LNCAP (cell line): ENCODE measurements at regions not wholly inside any gene's neighbourhood (a gene's known extent, or its start where the extent isn't known, plus 50 kb on each side); places are given as distances from the start of the nearest gene placed in this dataset.

Experiments used
- TF ChIP-seq, protein P1 (sequence below): fragments of 450-650 bp; IDR thresholded peaks from 2 replicates; pipeline ENCODE4 v1.5.1; 2017; ENCODE audit warnings: mild to moderate bottlenecking

DNA sequence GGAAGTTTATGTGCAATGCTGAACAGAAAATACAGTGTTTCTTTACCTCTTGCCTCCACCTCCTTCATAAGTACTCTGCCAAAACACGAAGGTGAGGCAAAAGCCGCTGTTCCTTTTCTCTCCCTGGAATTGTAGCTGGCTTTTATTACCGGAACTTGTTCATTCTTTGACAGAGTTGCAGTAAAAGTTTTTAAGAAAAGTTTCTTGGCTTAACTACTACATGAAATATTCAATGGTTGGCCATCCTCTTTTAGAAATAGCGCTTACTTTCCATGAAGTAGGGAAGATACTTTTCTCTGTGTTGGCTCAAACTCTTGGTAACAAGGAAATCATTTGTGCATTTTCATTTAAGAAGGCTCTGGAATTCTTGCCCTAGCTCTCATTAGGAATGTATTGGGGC, 950.7 kb upstream of the FANCL start:
- TF ChIP-seq, protein P1, sequence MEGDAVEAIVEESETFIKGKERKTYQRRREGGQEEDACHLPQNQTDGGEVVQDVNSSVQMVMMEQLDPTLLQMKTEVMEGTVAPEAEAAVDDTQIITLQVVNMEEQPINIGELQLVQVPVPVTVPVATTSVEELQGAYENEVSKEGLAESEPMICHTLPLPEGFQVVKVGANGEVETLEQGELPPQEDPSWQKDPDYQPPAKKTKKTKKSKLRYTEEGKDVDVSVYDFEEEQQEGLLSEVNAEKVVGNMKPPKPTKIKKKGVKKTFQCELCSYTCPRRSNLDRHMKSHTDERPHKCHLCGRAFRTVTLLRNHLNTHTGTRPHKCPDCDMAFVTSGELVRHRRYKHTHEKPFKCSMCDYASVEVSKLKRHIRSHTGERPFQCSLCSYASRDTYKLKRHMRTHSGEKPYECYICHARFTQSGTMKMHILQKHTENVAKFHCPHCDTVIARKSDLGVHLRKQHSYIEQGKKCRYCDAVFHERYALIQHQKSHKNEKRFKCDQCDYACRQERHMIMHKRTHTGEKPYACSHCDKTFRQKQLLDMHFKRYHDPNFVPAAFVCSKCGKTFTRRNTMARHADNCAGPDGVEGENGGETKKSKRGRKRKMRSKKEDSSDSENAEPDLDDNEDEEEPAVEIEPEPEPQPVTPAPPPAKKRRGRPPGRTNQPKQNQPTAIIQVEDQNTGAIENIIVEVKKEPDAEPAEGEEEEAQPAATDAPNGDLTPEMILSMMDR = no peak

DNA sequence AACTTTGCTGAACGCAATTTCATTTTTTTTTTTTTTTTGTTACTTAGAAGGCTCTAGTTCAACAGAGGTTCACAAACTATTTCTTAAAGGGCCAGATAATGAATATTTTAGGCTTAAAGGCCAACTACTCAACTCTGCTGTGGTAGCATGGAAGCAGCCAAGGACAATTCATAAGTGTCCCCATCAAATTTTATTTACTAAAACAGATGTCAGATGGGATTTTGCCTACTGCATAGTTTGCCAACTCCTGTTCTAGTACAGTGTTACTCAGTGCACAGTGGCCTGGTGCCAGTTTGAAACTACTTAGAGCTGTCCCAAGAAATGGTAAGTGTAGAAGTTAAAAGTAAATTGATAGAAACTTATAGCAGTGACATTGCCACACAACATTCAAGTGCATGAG, 949.4 kb upstream of the FANCL start:
- TF ChIP-seq, protein P1 = no peak

DNA sequence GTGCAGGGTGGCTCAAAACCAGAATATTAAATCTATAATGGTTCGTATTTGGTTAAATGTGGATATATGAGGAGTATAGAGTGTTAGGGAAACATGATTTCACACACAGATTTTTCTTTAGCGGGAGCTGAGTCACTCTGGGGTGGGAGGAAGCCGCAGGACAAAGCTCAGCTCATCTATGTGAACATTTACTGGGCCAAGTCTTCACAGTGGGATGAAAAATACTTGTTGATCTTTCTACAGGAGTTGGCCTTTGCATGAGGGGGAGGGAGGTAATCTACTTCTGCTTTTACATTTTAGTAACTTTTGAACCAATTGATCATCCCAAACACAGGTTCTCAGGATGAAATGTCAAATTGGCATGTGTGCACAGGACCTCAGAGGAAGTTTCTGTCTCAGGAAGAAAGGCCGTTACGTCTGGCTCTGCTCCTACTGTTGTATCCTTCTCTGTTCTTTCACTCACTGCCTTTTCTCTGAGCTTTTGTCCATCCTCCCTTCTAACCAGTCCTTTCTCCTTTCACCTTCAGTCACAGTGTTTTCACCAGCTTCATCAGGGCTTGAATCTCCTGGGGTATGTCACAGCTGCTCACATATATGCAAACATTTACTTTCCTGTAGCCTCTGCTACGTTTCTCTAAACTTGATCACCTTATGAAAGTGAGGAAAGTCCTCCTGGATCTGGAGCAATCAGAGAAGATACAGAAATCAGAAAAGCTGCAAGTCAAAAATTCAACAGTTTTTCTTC, 943.3 kb upstream of the FANCL start:
- TF ChIP-seq, protein P1 = no peak

DNA sequence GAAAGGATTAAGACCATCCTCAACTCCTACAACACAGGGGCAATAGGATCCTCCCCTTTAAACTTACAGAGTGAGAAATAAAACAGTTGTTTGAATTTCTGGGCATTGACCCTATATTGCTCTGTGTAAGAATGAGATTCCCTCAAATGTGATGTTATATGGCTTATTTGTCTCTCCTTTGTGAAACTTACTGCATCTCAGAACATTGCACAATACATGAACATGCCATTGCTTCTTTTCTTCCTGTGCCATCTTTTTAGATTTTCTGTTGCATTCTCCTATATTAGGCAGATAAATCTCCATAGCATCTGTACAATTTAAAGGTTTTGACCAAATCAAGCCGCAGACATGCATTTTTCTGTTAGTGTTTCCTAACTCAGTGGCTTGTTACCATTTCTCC, 941.9 kb upstream of the FANCL start:
- TF ChIP-seq, protein P1 = no peak

DNA sequence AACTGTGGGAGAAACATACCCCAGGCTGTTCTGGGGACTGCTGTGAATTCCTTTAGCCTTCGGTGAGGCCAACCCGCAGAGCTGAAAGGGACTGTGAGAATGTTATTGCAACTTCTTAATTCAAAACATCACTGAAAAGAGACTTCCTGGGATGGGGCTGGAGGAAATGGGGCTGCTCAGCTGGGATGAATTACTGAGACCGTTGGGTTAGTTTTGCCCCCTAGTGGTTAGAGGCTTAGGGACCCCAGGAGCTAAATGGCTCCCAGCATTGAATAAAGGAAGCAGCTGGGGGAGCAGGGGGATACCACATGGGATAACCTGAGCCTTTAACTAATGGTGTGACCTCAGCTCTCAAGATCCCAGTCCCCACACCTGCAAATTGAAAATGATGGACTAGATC, 941.1 kb upstream of the FANCL start:
- TF ChIP-seq, protein P1 = peak; percentile 33; the same call in 1 of the 2 replicates

DNA sequence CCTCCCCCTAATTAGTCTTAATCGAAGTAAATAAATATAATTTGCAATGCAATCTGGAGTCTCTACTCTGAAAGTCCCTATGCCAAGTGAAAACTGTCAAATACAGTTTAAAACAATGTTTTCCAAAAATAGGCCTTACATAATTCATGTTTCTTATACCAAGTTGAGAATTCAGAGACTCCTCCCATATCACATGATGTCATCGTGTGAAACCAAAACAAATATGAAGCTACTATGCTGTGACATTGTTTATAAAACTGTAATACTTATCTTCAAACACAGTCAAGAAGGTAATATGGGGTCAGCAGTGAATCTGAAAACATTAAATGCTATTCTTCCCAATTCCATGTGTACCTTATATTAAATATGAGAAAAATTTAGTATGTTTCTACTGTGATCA, 940.2 kb upstream of the FANCL start:
- TF ChIP-seq, protein P1 = no peak

DNA sequence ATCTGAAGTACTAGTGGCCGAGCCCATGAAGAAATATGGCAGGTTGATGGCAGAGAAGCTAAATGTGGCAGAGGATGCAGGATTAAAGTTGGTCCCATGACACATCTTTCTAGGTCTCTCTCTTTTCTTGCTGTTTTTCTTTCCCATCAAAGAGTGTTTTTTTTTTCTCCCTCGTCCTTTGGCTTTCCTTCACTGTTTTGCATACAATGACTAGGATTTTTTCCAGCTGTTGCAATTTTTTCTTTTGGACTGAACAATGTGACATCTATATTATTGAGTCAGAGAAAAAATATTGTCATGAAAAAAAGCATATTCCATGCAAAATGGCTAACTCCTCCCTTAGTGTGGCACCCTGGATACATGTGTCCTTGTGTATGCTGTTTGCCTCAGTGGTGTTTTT, 939.5 kb upstream of the FANCL start:
- TF ChIP-seq, protein P1 = no peak

DNA sequence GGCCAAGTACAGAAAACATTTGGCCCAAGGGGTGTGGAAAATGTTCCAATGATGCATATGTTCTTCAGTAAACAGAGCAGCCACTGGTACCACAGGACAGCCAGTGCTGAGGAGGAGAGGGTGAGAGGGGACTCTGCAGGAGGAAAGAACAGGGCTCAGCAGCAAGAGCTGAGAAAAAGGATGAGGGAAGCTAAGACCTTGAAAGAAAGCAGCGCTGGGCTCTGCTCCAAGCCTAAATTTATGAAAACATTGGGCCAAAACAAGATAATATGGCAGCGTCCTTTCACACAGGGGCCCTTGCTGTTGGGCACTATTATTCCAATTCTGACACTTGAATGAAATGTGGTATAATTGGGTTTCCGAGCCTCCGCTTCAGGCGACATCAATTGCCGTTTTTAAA, 939.0 kb upstream of the FANCL start:
- TF ChIP-seq, protein P1 = no peak
